Right lobe of liver (tissue), 6 donors: ENCODE measurements at regions not wholly inside any gene's neighbourhood (a gene's known extent, or its start where the extent isn't known, plus 50 kb on each side); places are given as distances from the start of the nearest gene placed in this dataset.

Experiments
- ATAC-seq, 4 donors: fragments of 200-7000 bp; cut with Tn5 transposase; one replicate each; pipeline ENCODE4 v1.9.1; 2020; ENCODE audit warnings: mild to moderate bottlenecking in 4 of 4, moderate library complexity in 4 of 4
- DNase-seq, 3 donors: peaks; one replicate each; pipeline ENCODE4 v3.0.0-alpha.2; 2020
- H3K27ac ChIP-seq, 3 donors: fragments of 200-600 bp; one replicate each; pipeline ENCODE4 v1.8.0; 2022
- H3K27me3 ChIP-seq, 2 donors: fragments of 200-600 bp; one replicate each; pipeline ENCODE4 v1.8.0; 2022
- H3K36me3 ChIP-seq, 4 donors: fragments of 200-600 bp; sonication (generic) in 1 of 4; one replicate each; pipeline versions ENCODE4 v1.5.1 to v1.8.0; 2017 to 2022; ENCODE audit warnings: control low read depth in 1 of 4
- H3K4me1 ChIP-seq, 4 donors: fragments of 200-600 bp; sonication (generic) in 1 of 4; one replicate each; pipeline versions ENCODE4 v1.5.1 to v1.8.0; 2017 to 2022; ENCODE audit warnings: control low read depth in 1 of 4
- H3K4me3 ChIP-seq, 3 donors: fragments of 200-600 bp; one replicate each; pipeline ENCODE4 v1.8.0; 2022
- H3K9me3 ChIP-seq, 4 donors: fragments of 200-600 bp; sonication (generic) in 1 of 4; one replicate each; pipeline versions ENCODE4 v1.5.1 to v1.8.0; 2017 to 2022; ENCODE audit warnings: control low read depth in 1 of 4
- CTCF ChIP-seq, 4 donors: fragments of 200-600 bp in 3 of 4; fragments of 450-650 bp in 1 of 4; IDR thresholded peaks; one replicate each; pipeline versions ENCODE4 v1.5.1 to v1.8.0; 2016 to 2022; ENCODE audit warnings: antibody characterized with exemption in 4 of 4, mild to moderate bottlenecking in 2 of 4
- POLR2A ChIP-seq: fragments of 450-650 bp; IDR thresholded peaks from one replicate; pipeline ENCODE4 v1.6.1; 2017; ENCODE audit warnings: antibody characterized with exemption, mild to moderate bottlenecking
- WGBS: methylation state at CpG from one replicate; pipeline ENCODE4 v1.1.6; 2018; ENCODE audit warnings: low coverage, low lambda C conversion rate; ENCODE audit not compliant: insufficient coverage; ENCODE audit errors: missing lambda C conversion rate; 5-methylcytosine and 5-hydroxymethylcytosine counted together
- intact Hi-C, 2 donors: fragments of 100-400 bp; cut with DNase I; formaldehyde crosslinking; loops; one replicate each; pipeline versions ENCODE4 v1.11.2 to v1.14.1; 2022
- donor health status: DM: no; HTN: yes; CAD: no.
- donor health status: DM: no; HTN: no; CAD: no.
- donor health status: DM: no; HTN: no; CAD: no.
- donor health status: DM: no; HTN: yes; CAD: no.
- donor health status: DM: no; HTN: yes; CAD: no.

- DNase-seq (no peak), ATAC-seq (no peak)
- intact Hi-C loops: no loop called here
- no peak overlapping the region for H3K4me3 ChIP-seq
- 38% methylated on average over 4 of the region's 4 CpGs for WGBS
- no peaks in the 10 kb centered on the region for H3K27me3 ChIP-seq
- TF ChIP-seq CTCF (IDR thresholded peaks at IDR 0.05) (no peak), POLR2A (no peak)
- no peaks in the 10 kb centered on the region for H3K36me3 ChIP-seq
- no peaks in the 10 kb centered on the region for H3K4me1 ChIP-seq
- no peaks in the 10 kb centered on the region for H3K9me3 ChIP-seq
- H3K27ac ChIP-seq: no peak overlapping the region
These were observed 329.9 kb downstream of the HRH4 start for GRCh38 chr18:24790347-24790746.

- DNase-seq (no peak), ATAC-seq (no peak)
- TF ChIP-seq CTCF (IDR thresholded peaks at IDR 0.05): no peak
- TF ChIP-seq POLR2A: no peak
- Histone ChIP-seq H3K27me3 (no peaks in the 10 kb centered on the region), H3K9me3 (no peaks in the 10 kb centered on the region), H3K27ac (no peak overlapping the region), H3K4me1 (no peaks in the 10 kb centered on the region), H3K36me3 (no peaks in the 10 kb centered on the region), H3K4me3 (no peak overlapping the region)
- whole genome bisulfite sequencing: 28% methylated on average over 6 of the region's 7 CpGs
- intact Hi-C loops: no loop called here
These were observed 331.5 kb downstream of the HRH4 start for GRCh38 chr18:24791751-24792545.

GRCh38 chr18:24793742-24794141 is 333.3 kb downstream of the HRH4 start:
- intact Hi-C loops: no loop called here
- DNase-seq (no peak), ATAC-seq (no peak)
- H3K9me3 ChIP-seq: no peaks in the 10 kb centered on the region
- H3K27ac ChIP-seq: no peak overlapping the region
- H3K4me1 ChIP-seq: no peaks in the 10 kb centered on the region
- H3K27me3 ChIP-seq: no peaks in the 10 kb centered on the region
- H3K36me3 ChIP-seq: no peaks in the 10 kb centered on the region
- WGBS: 75% methylated on average over 2 of the region's 4 CpGs
- no peak for TF ChIP-seq CTCF (IDR thresholded peaks at IDR 0.05)
- TF ChIP-seq POLR2A: no peak
- no peak overlapping the region for H3K4me3 ChIP-seq

GRCh38 chr18:24795129-24795528 is 334.7 kb downstream of the HRH4 start:
- H3K27ac ChIP-seq: no peak overlapping the region
- no peaks in the 10 kb centered on the region for H3K36me3 ChIP-seq
- H3K9me3 ChIP-seq: no peaks in the 10 kb centered on the region
- H3K4me3 ChIP-seq: no peak overlapping the region
- ATAC-seq: no peak
- no peak for DNase-seq
- H3K27me3 ChIP-seq: no peaks in the 10 kb centered on the region
- 58% methylated on average over 2 of the region's 2 CpGs for WGBS
- H3K4me1 ChIP-seq: no peaks in the 10 kb centered on the region
- TF ChIP-seq CTCF (IDR thresholded peaks at IDR 0.05) (no peak), POLR2A (no peak)
- intact Hi-C loops: no loop called here
